ENCODE measurements at regions not wholly inside any gene's neighbourhood (a gene's known extent, or its start where the extent isn't known, plus 50 kb on each side); places are given as distances from the start of the nearest gene placed in this dataset.
A peak's percentile ranks its signal among the peaks of the same experiment; 100 is the strongest.

- Histone ChIP-seq H3K79me2 (ENCODE audit: insufficient read depth, low read length) (no peaks in the 10 kb centered on the region), H3K27me3 (ENCODE audit: control insufficient read depth in 1 of 2, insufficient read depth in 2 of 2, low read length in 2 of 2) (no peaks in the 10 kb centered on the region), H4K20me1 (ENCODE audit: insufficient read depth, low read length) (no peaks in the 10 kb centered on the region), H3K4me3 (replicated peaks in 1 of 3; ENCODE audit: insufficient read depth in 1 of 3, low read depth in 2 of 3, low read length in 3 of 3) (no peak overlapping the region), H2AFZ (ENCODE audit: low read length) (no peak overlapping the region), H3K9ac (ENCODE audit: insufficient read depth, low read depth, low read length) (no peak overlapping the region), H3K9me3 (ENCODE audit: low read length) (0 out of 2 replicates have a peak, but pooled peaks cover 4% of the 10 kb centered on the region), H3K36me3 (replicated peaks in 1 of 2; ENCODE audit: control insufficient read depth in 1 of 2, insufficient read depth in 2 of 2, low read length in 2 of 2) (no peaks in the 10 kb centered on the region), H3K27ac (ENCODE audit: extremely low read length, insufficient read depth, low read length) (peak overlapping the region; percentile 44), H3K4me2 (ENCODE audit: low read depth, low read length) (peak overlapping the region; percentile 26), H3K4me1 (ENCODE audit: insufficient read depth, low read length) (peaks cover 72% of the 10 kb centered on the region)
- DNase-seq (ENCODE audit: low spot score) (peak; percentile 92), ATAC-seq (peak; percentile 95), FAIRE-seq (peak; percentile 83)
- 7% methylated on average over 5 of the region's 5 CpGs for WGBS (ENCODE audit: low lambda C conversion rate)
- CTCF ChIA-PET (ENCODE audit: low intra/inter-chr PET ratio, low total read pairs): no interaction called here
- intact Hi-C loops (cut with micrococcal nuclease; ENCODE audit: unreplicated experiment) (loop anchor here (2.0 kb wide), 1 partner anchor 80 kb away; no protein-coding TSS in a partner anchor), in situ Hi-C loops (cut with HindIII; ENCODE audit: extremely low pct_ligation_motif_present, low pct_unique_long_range_greater_than_20kb) (loop anchor here (10.0 kb wide), 1 partner anchor 134 kb away; no protein-coding TSS in a partner anchor)
- POLR2A ChIA-PET: interaction anchor here (1.4 to 3.3 kb wide), 5 partner anchors 8 to 130 kb away, joined by 4 to 25 read pairs (median 9); no protein-coding TSS in a partner anchor
- BruUV-seq (replicated peaks): no TSS peak
- TF ChIP-seq HNF1A (IDR thresholded peaks at IDR 0.05; ENCODE audit: low read depth) (peak; percentile 17; the same call in 1 of the 2 replicates), HNF1A (CRISPR knock-in tag; IDR thresholded peaks at IDR 0.05; ENCODE audit: borderline replicate concordance) (peak; percentile 60; the same call in 1 of the 2 replicates), ZGPAT (CRISPR knock-in tag; IDR thresholded peaks at IDR 0.05) (peak; percentile 58; the same call in 1 of the 2 replicates), ZSCAN29 (CRISPR knock-in tag; conservative IDR thresholded peaks at IDR 0.05) (no peak), TFE3 (CRISPR knock-in tag; IDR thresholded peaks at IDR 0.05) (peak; percentile 34; the same call in 1 of the 2 replicates), FOSL2 (CRISPR knock-in tag; IDR thresholded peaks at IDR 0.05) (peak; percentile 99), ZBTB3 (CRISPR knock-in tag; IDR thresholded peaks at IDR 0.05; ENCODE audit: borderline replicate concordance, low read depth) (no peak), ZBTB38 (CRISPR knock-in tag; IDR thresholded peaks at IDR 0.05) (no peak), ZNF782 (CRISPR knock-in tag; IDR thresholded peaks at IDR 0.05; ENCODE audit: borderline replicate concordance) (no peak), ZNF878 (CRISPR knock-in tag; IDR thresholded peaks at IDR 0.05) (no peak), FOXA1 (IDR thresholded peaks at IDR 0.05) (no peak), FOXA1 (CRISPR knock-in tag; IDR thresholded peaks at IDR 0.05) (peak; percentile 4; the same call in 1 of the 2 replicates), JDP2 (CRISPR knock-in tag; IDR thresholded peaks at IDR 0.05; ENCODE audit: borderline replicate concordance) (no peak), KMT2B (CRISPR knock-in tag; IDR thresholded peaks at IDR 0.05) (0 out of 2 replicates have a peak, but pooled peaks have one; percentile 21), GABPB1 (CRISPR knock-in tag; IDR thresholded peaks at IDR 0.05) (peak; percentile 45), SIX4 (CRISPR knock-in tag; IDR thresholded peaks at IDR 0.05) (peak; percentile 51; the same call in 1 of the 2 replicates), ZNF441 (CRISPR knock-in tag; IDR thresholded peaks at IDR 0.05; ENCODE audit: borderline replicate concordance) (no peak), KDM3A (CRISPR knock-in tag; IDR thresholded peaks at IDR 0.05; ENCODE audit: low read depth) (peak; percentile 43; the same call in 1 of the 2 replicates), ZMYM3 (CRISPR knock-in tag; IDR thresholded peaks at IDR 0.05) (0 out of 2 replicates have a peak, but pooled peaks have one; percentile 7)
Observed at GRCh38 chr5:56350597-56351170, 117.6 kb upstream of the ANKRD55 start.

Measured in HepG2 (cell line).